ENCODE measurements at regions not wholly inside any gene's neighbourhood (a gene's known extent, or its start where the extent isn't known, plus 50 kb on each side); places are given as distances from the start of the nearest gene placed in this dataset.
A peak's percentile ranks its signal among the peaks of the same experiment; 100 is the strongest.

GRCh38 chr2:569681-570080 lies 107.5 kb downstream of the TMEM18 start:
- Histone ChIP-seq H3K79me2 (ENCODE audit: control insufficient read depth, insufficient read depth, low read length, poor library complexity) (no peaks in the 10 kb centered on the region), H3K27me3 (ENCODE audit: insufficient read depth, low read length) (no peaks in the 10 kb centered on the region), H2BK5ac (ENCODE audit: low read depth, low read length, poor library complexity) (no peak overlapping the region), H3K36me3 (ENCODE audit: control insufficient read depth in 1 of 2, insufficient read depth in 2 of 2, low read length in 2 of 2) (no peaks in the 10 kb centered on the region), H2BK12ac (ENCODE audit: low read length) (no peak overlapping the region), H4K8ac (ENCODE audit: low read depth, low read length) (no peak overlapping the region), H4K91ac (ENCODE audit: low read depth, low read length) (no peak overlapping the region), H3K18ac (ENCODE audit: low read length) (no peak overlapping the region), H4K12ac (ENCODE audit: low read depth, low read length) (no peak overlapping the region), H3K4me1 (ENCODE audit: control insufficient read depth in 1 of 2, insufficient read depth in 2 of 2, low read length in 2 of 2) (no peaks in the 10 kb centered on the region), H3K9ac (ENCODE audit: low read length) (no peak overlapping the region), H3K23ac (ENCODE audit: low read length) (no peak overlapping the region), H3K4me2 (ENCODE audit: low read length) (no peak overlapping the region), H3K27ac (ENCODE audit: low read depth, low read length) (no peak overlapping the region), H2AFZ (ENCODE audit: insufficient read depth, low read length, poor library complexity) (no peak overlapping the region), H2BK120ac (ENCODE audit: insufficient read depth, low read length, poor library complexity) (no peak overlapping the region), H3K4me3 (ENCODE audit: low read depth, low read length) (no peak overlapping the region), H3K79me1 (ENCODE audit: low read length) (no peaks in the 10 kb centered on the region), H3K9me3 (ENCODE audit: insufficient read depth, low read depth, low read length) (peaks cover 3% of the 10 kb centered on the region), H3K4ac (ENCODE audit: low read depth, low read length) (no peak overlapping the region), H2AK5ac (ENCODE audit: low read length) (no peak overlapping the region), H3K14ac (ENCODE audit: low read length) (no peak overlapping the region)
- no peak for DNase-seq
- no CpG with 5 or more reads among the region's 3 CpGs for WGBS (ENCODE audit: extremely low coverage, insufficient coverage, insufficient read length)

DNA sequence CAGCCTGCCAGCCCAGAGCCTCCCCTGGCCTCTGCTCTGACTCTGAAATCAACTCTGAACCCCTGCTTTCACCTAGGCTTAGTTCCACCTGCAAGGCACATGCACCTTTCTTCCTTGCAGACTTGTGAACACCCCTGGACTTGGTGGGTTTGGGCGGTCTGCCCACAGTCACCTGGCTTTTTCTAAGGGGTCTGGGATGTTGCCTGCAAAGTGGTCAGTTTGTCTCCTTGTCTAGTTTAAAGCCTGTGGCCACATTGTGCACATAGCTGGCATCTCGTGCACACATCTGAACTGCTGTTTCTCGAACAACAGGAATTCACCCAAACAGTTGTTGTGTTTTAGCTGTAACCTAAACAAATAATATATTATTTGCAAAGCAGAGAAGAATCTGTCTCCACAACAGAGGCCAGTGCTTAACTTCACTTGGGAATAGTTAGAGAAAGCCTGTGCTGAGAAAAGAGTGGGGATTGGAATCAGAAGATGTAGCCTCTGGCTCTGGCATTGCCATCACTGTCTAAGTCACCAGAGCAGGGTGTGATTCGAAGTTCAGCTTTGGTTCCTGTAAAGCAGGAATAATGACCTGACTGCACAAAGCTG lies 108.5 kb downstream of the TMEM18 start:
- no peak overlapping the region for H3K9ac ChIP-seq (ENCODE audit: low read length)
- no peak overlapping the region for H3K4me2 ChIP-seq (ENCODE audit: low read length)
- H3K36me3 ChIP-seq (ENCODE audit: control insufficient read depth in 1 of 2, insufficient read depth in 2 of 2, low read length in 2 of 2), result no peaks in the 10 kb centered on the region
- H3K4ac ChIP-seq (ENCODE audit: low read depth, low read length), result no peak overlapping the region
- no peak overlapping the region for H3K23ac ChIP-seq (ENCODE audit: low read length)
- no peaks in the 10 kb centered on the region for H3K79me2 ChIP-seq (ENCODE audit: control insufficient read depth, insufficient read depth, low read length, poor library complexity)
- H4K12ac ChIP-seq (ENCODE audit: low read depth, low read length), result no peak overlapping the region
- no peak overlapping the region for H3K18ac ChIP-seq (ENCODE audit: low read length)
- H3K4me3 ChIP-seq (ENCODE audit: low read depth, low read length), result no peak overlapping the region
- no peak overlapping the region for H4K8ac ChIP-seq (ENCODE audit: low read depth, low read length)
- WGBS (ENCODE audit: extremely low coverage, insufficient coverage, insufficient read length), result no CpG with 5 or more reads among the region's 4 CpGs
- no peaks in the 10 kb centered on the region for H3K79me1 ChIP-seq (ENCODE audit: low read length)
- no peak for DNase-seq
- H3K4me1 ChIP-seq (ENCODE audit: control insufficient read depth in 1 of 2, insufficient read depth in 2 of 2, low read length in 2 of 2), result no peaks in the 10 kb centered on the region
- H3K27me3 ChIP-seq (ENCODE audit: insufficient read depth, low read length), result no peaks in the 10 kb centered on the region
- H4K91ac ChIP-seq (ENCODE audit: low read depth, low read length), result no peak overlapping the region
- no peak overlapping the region for H3K14ac ChIP-seq (ENCODE audit: low read length)
- no peak overlapping the region for H2AFZ ChIP-seq (ENCODE audit: insufficient read depth, low read length, poor library complexity)
- H2BK5ac ChIP-seq (ENCODE audit: low read depth, low read length, poor library complexity), result no peak overlapping the region
- peaks cover 3% of the 10 kb centered on the region for H3K9me3 ChIP-seq (ENCODE audit: insufficient read depth, low read depth, low read length)
- H2AK5ac ChIP-seq (ENCODE audit: low read length), result no peak overlapping the region
- no peak overlapping the region for H2BK12ac ChIP-seq (ENCODE audit: low read length)
- no peak overlapping the region for H3K27ac ChIP-seq (ENCODE audit: low read depth, low read length)
- no peak overlapping the region for H2BK120ac ChIP-seq (ENCODE audit: insufficient read depth, low read length, poor library complexity)

DNA sequence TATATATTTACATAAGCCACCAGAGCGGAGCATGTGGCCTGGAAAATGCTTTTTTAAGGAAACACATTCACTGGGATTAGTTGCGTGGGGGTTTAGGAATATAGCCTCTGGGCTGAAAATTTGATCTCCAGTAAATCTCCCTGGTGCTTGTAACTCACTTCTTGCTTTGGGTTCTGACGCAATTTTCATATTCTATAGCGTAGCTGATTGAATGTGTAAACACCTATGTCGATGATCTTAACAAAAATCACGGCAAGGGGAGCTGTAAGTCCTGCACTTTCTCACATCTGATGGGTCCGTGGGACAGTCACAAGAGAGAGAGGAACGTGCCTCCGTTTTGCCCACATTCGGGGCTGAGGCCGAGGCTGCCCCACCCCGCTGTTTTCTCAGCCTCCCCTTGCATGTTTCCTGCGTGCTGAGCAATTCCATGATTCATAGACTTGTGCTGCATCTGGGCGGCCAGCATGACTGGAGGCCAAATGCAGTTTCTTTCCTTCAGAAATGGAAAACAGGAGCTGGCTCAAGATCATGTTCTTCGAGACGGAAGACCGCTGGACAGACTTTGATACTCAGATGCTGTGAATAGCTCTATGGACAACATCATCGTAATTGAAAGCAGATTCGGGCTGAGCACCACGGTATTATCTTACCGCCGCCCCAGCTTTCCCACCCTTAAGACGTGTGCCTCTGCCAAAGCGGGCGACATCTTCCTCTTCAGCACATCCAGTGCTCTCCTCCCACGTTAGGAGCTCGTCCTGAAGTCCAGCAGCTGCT lies 109.2 kb downstream of the TMEM18 start:
- peak; percentile 63 to 74 for DNase-seq

GRCh38 chr2:567496-567864 lies 109.7 kb downstream of the TMEM18 start:
- Histone ChIP-seq H4K8ac (ENCODE audit: low read depth, low read length) (no peak overlapping the region), H3K79me1 (ENCODE audit: low read length) (no peaks in the 10 kb centered on the region), H3K27ac (ENCODE audit: low read depth, low read length) (no peak overlapping the region), H3K27me3 (ENCODE audit: insufficient read depth, low read length) (no peaks in the 10 kb centered on the region), H3K36me3 (ENCODE audit: control insufficient read depth in 1 of 2, insufficient read depth in 2 of 2, low read length in 2 of 2) (no peaks in the 10 kb centered on the region), H3K9ac (ENCODE audit: low read length) (no peak overlapping the region), H2BK5ac (ENCODE audit: low read depth, low read length, poor library complexity) (no peak overlapping the region), H3K4me3 (ENCODE audit: low read depth, low read length) (no peak overlapping the region), H3K18ac (ENCODE audit: low read length) (no peak overlapping the region), H4K91ac (ENCODE audit: low read depth, low read length) (no peak overlapping the region), H4K12ac (ENCODE audit: low read depth, low read length) (no peak overlapping the region), H2BK120ac (ENCODE audit: insufficient read depth, low read length, poor library complexity) (no peak overlapping the region), H2AFZ (ENCODE audit: insufficient read depth, low read length, poor library complexity) (no peak overlapping the region), H3K4ac (ENCODE audit: low read depth, low read length) (no peak overlapping the region), H3K14ac (ENCODE audit: low read length) (no peak overlapping the region), H3K4me1 (ENCODE audit: control insufficient read depth in 1 of 2, insufficient read depth in 2 of 2, low read length in 2 of 2) (no peaks in the 10 kb centered on the region), H3K79me2 (ENCODE audit: control insufficient read depth, insufficient read depth, low read length, poor library complexity) (no peaks in the 10 kb centered on the region), H3K23ac (ENCODE audit: low read length) (no peak overlapping the region), H3K9me3 (ENCODE audit: insufficient read depth, low read depth, low read length) (peaks cover 3% of the 10 kb centered on the region), H3K4me2 (ENCODE audit: low read length) (no peak overlapping the region), H2BK12ac (ENCODE audit: low read length) (no peak overlapping the region), H2AK5ac (ENCODE audit: low read length) (no peak overlapping the region)
- DNase-seq, result no peak
- WGBS (ENCODE audit: extremely low coverage, insufficient coverage, insufficient read length), result no CpG with 5 or more reads among the region's 9 CpGs

More for the DNA sequence above, 109.2 kb downstream of the TMEM18 start:
- H2AK5ac ChIP-seq (ENCODE audit: low read length), result no peak overlapping the region
- no CpG with 5 or more reads among the region's 27 CpGs for WGBS (ENCODE audit: extremely low coverage, insufficient coverage, insufficient read length)
- no peak overlapping the region for H3K4me2 ChIP-seq (ENCODE audit: low read length)
- H3K14ac ChIP-seq (ENCODE audit: low read length), result no peak overlapping the region
- no peak overlapping the region for H4K12ac ChIP-seq (ENCODE audit: low read depth, low read length)
- H3K79me2 ChIP-seq (ENCODE audit: control insufficient read depth, insufficient read depth, low read length, poor library complexity), result no peaks in the 10 kb centered on the region
- H4K91ac ChIP-seq (ENCODE audit: low read depth, low read length), result no peak overlapping the region
- no peak overlapping the region for H2BK12ac ChIP-seq (ENCODE audit: low read length)
- H3K23ac ChIP-seq (ENCODE audit: low read length), result no peak overlapping the region
- no peak overlapping the region for H3K18ac ChIP-seq (ENCODE audit: low read length)
- no peaks in the 10 kb centered on the region for H3K27me3 ChIP-seq (ENCODE audit: insufficient read depth, low read length)
- no peak overlapping the region for H2BK120ac ChIP-seq (ENCODE audit: insufficient read depth, low read length, poor library complexity)
- H3K4me3 ChIP-seq (ENCODE audit: low read depth, low read length), result no peak overlapping the region
- peaks cover 3% of the 10 kb centered on the region for H3K9me3 ChIP-seq (ENCODE audit: insufficient read depth, low read depth, low read length)
- no peak overlapping the region for H3K4ac ChIP-seq (ENCODE audit: low read depth, low read length)
- H3K4me1 ChIP-seq (ENCODE audit: control insufficient read depth in 1 of 2, insufficient read depth in 2 of 2, low read length in 2 of 2), result no peaks in the 10 kb centered on the region
- no peaks in the 10 kb centered on the region for H3K79me1 ChIP-seq (ENCODE audit: low read length)
- no peak overlapping the region for H3K9ac ChIP-seq (ENCODE audit: low read length)
- no peak overlapping the region for H3K27ac ChIP-seq (ENCODE audit: low read depth, low read length)
- H2BK5ac ChIP-seq (ENCODE audit: low read depth, low read length, poor library complexity), result no peak overlapping the region
- no peaks in the 10 kb centered on the region for H3K36me3 ChIP-seq (ENCODE audit: control insufficient read depth in 1 of 2, insufficient read depth in 2 of 2, low read length in 2 of 2)
- H2AFZ ChIP-seq (ENCODE audit: insufficient read depth, low read length, poor library complexity), result no peak overlapping the region
- H4K8ac ChIP-seq (ENCODE audit: low read depth, low read length), result no peak overlapping the region
